Bronchial epithelial cell (primary cell): ENCODE measurements at regions not wholly inside any gene's neighbourhood (a gene's known extent, or its start where the extent isn't known, plus 50 kb on each side); places are given as distances from the start of the nearest gene placed in this dataset.

Source experiments
- DNase-seq: peaks from one replicate; pipeline ENCODE4 v3.0.0-alpha.2; 2010; ENCODE audit warnings: low read depth
- FAIRE-seq: peaks from 2 replicates; lab custom pipeline; 2011; peaks lifted over from hg19 to GRCh38; lab: Jason Lieb, UNC
- H3K27me3 ChIP-seq: 2 replicates; pipeline ENCODE4 v1.5.1; 2011; ENCODE audit warnings: low read length; ENCODE audit not compliant: control insufficient read depth, insufficient read depth
- H3K36me3 ChIP-seq: 2 replicates; pipeline ENCODE4 v1.5.1; 2011; ENCODE audit warnings: low read length; ENCODE audit not compliant: control insufficient read depth, insufficient read depth
- H3K4me3 ChIP-seq: 2 replicates; pipeline ENCODE4 v1.5.1; 2011; ENCODE audit warnings: mild to moderate bottlenecking, low read depth, low read length, control low read depth
- CTCF ChIP-seq: IDR thresholded peaks from 2 replicates; pipeline ENCODE4 v1.5.1; 2011; ENCODE audit warnings: mild to moderate bottlenecking, moderate library complexity, low read length, control low read depth, inconsistent platforms; ENCODE audit not compliant: insufficient read depth, severe bottlenecking

- TF ChIP-seq CTCF = no peak
- FAIRE-seq (no peak), DNase-seq (no peak)
- H3K27me3 ChIP-seq = no peaks in the 10 kb centered on the region
- no peaks in the 10 kb centered on the region for H3K36me3 ChIP-seq
- H3K4me3 ChIP-seq = no peak overlapping the region
Observed at GRCh38 chr18:8489761-8490160, 119.5 kb upstream of the RAB12 start.

GRCh38 chr18:8491516-8491915 is 117.7 kb upstream of the RAB12 start:
- no peak overlapping the region for H3K4me3 ChIP-seq

DNA sequence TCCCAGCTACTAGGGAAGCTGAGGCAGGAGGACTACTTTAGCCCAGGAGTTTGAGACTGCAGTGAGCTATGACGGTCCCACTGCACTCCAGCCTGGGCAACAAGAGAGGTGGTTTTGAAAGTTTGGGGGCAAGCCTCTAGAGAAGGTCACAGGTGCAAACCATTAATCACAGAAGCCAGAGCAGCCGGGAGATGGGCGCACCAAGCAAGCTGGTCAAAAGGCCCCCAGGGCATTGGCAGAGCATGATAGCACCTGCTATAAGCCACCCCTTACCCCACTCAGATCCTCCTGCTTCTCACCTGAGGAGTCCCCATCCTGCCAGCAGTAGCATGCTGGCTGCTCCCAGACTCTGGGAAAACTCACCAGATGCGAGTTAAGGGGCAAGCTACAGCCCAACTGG is 116.1 kb upstream of the RAB12 start:
- H3K27me3 ChIP-seq = no peaks in the 10 kb centered on the region
- no peaks in the 10 kb centered on the region for H3K36me3 ChIP-seq
- no peak for FAIRE-seq
- TF ChIP-seq CTCF = no peak
- DNase-seq = no peak
- no peak overlapping the region for H3K4me3 ChIP-seq

More at GRCh38 chr18:8491516-8491915, 117.7 kb upstream of the RAB12 start:
- TF ChIP-seq CTCF = no peak
- no peak for DNase-seq
- no peaks in the 10 kb centered on the region for H3K36me3 ChIP-seq
- H3K27me3 ChIP-seq = no peaks in the 10 kb centered on the region
- FAIRE-seq = no peak

- no peaks in the 10 kb centered on the region for H3K27me3 ChIP-seq
- no peak for FAIRE-seq
- H3K36me3 ChIP-seq = no peaks in the 10 kb centered on the region
- DNase-seq = no peak
- TF ChIP-seq CTCF = no peak
- H3K4me3 ChIP-seq = no peak overlapping the region
Observed at GRCh38 chr18:8496186-8496585, 113.1 kb upstream of the RAB12 start.

GRCh38 chr18:8498905-8499304 is 110.3 kb upstream of the RAB12 start:
- no peak for TF ChIP-seq CTCF
- no peaks in the 10 kb centered on the region for H3K27me3 ChIP-seq
- no peak overlapping the region for H3K4me3 ChIP-seq
- no peak for DNase-seq
- H3K36me3 ChIP-seq = no peaks in the 10 kb centered on the region
- FAIRE-seq = no peak
